Keratinocyte (primary cell): ENCODE measurements at regions not wholly inside any gene's neighbourhood (a gene's known extent, or its start where the extent isn't known, plus 50 kb on each side); places are given as distances from the start of the nearest gene placed in this dataset.

Experiments
- DNase-seq: peaks from one replicate; pipeline ENCODE4 v3.0.0-alpha.2; 2011; ENCODE audit warnings: low read depth, missing footprints, low spot score
- FAIRE-seq: peaks from 2 replicates; lab custom pipeline; 2011; peaks lifted over from hg19 to GRCh38; lab: Jason Lieb, UNC
- H2AFZ ChIP-seq: 2 replicates; pipeline ENCODE4 v1.6.0; 2012; ENCODE audit warnings: low read length, control low read depth, inconsistent platforms; ENCODE audit not compliant: control insufficient read depth
- H3K27ac ChIP-seq: 2 replicates; pipeline ENCODE4 v1.5.1; 2011; ENCODE audit warnings: low read length; ENCODE audit not compliant: control insufficient read depth, insufficient read depth
- H3K27me3 ChIP-seq: 3 replicates; pipeline ENCODE4 v1.6.0; 2011; ENCODE audit warnings: low read length; ENCODE audit not compliant: control insufficient read depth, insufficient read depth; ENCODE audit errors: extremely low read depth
- H3K36me3 ChIP-seq, 2 experiments: 2 replicates in 1 of 2; 3 replicates in 1 of 2; pipeline ENCODE4 v1.5.1; 2011; ENCODE audit warnings: low read length in 2 of 2, mild to moderate bottlenecking in 1 of 2; ENCODE audit not compliant: control insufficient read depth in 2 of 2, insufficient read depth in 2 of 2; ENCODE audit errors: extremely low read depth in 1 of 2
- H3K4me1 ChIP-seq: 3 replicates; pipeline ENCODE4 v1.5.1; 2011; ENCODE audit warnings: low read length; ENCODE audit not compliant: control insufficient read depth, insufficient read depth; ENCODE audit errors: extremely low read depth
- H3K4me2 ChIP-seq: 3 replicates; pipeline ENCODE4 v1.6.0; 2011; ENCODE audit warnings: low read depth, low read length; ENCODE audit not compliant: control insufficient read depth, insufficient read depth; ENCODE audit errors: extremely low read depth
- H3K4me3 ChIP-seq, 3 experiments: fragments of 200-600 bp in 1 of 3; sonication (generic) in 1 of 3; 2 replicates in 2 of 3; 3 replicates in 1 of 3; pipeline ENCODE4 v1.5.1; 2011 to 2016; ENCODE audit warnings: low read length in 3 of 3, mild to moderate bottlenecking in 3 of 3, control low read depth in 2 of 3, inconsistent platforms in 1 of 3, low read depth in 1 of 3, mixed read lengths in 1 of 3, mixed run types in 1 of 3, moderate library complexity in 1 of 3; ENCODE audit not compliant: control insufficient read depth in 2 of 3, insufficient read depth in 2 of 3; ENCODE audit errors: extremely low read depth in 1 of 3
- H3K79me2 ChIP-seq: 2 replicates; pipeline ENCODE4 v1.6.0; 2012; ENCODE audit warnings: low read length; ENCODE audit not compliant: control insufficient read depth, insufficient read depth
- H3K9ac ChIP-seq: 3 replicates; pipeline ENCODE4 v1.6.0; 2011; ENCODE audit warnings: low read length; ENCODE audit not compliant: control insufficient read depth, insufficient read depth; ENCODE audit errors: extremely low read depth
- H3K9me1 ChIP-seq: 3 replicates; pipeline ENCODE4 v1.6.0; 2011; ENCODE audit warnings: low read length; ENCODE audit not compliant: control insufficient read depth, insufficient read depth; ENCODE audit errors: extremely low read depth
- H3K9me3 ChIP-seq: 2 replicates; pipeline ENCODE4 v1.5.1; 2012; ENCODE audit warnings: low read depth, low read length; ENCODE audit not compliant: control insufficient read depth
- H4K20me1 ChIP-seq: 3 replicates; pipeline ENCODE4 v1.6.0; 2011; ENCODE audit warnings: low read length; ENCODE audit not compliant: control insufficient read depth, insufficient read depth; ENCODE audit errors: extremely low read depth
- CTCF ChIP-seq, 3 experiments: IDR thresholded peaks in 1 of 3; conservative IDR thresholded peaks in 1 of 3; optimal IDR thresholded peaks in 1 of 3; 2 replicates in 2 of 3; 3 replicates in 1 of 3; pipeline versions ENCODE3 to v1.5.1; 2011; ENCODE audit warnings: low read length in 3 of 3, mild to moderate bottlenecking in 3 of 3, moderate library complexity in 2 of 3, control low read depth in 1 of 3, inconsistent platforms in 1 of 3; ENCODE audit not compliant: insufficient read depth in 2 of 3; ENCODE audit errors: extremely low read depth in 1 of 3
- EZH2 ChIP-seq: IDR thresholded peaks from one replicate; pipeline ENCODE4 v1.6.1; 2012; ENCODE audit warnings: inconsistent platforms, mild to moderate bottlenecking, low read length, moderate library complexity
- dilution Hi-C: fragments of 300-500 bp; cut with MboI; formaldehyde crosslinking; loops from one replicate; pipeline ENCODE4 v1.7.0; 2020; ENCODE audit warnings: low sequenced_read_pairs; ENCODE audit not compliant: extremely low pct_ligation_motif_present

- dilution Hi-C loops, result no loop called here
- FAIRE-seq (peak; percentile 57), DNase-seq (no peak)
- peaks cover 27% of the 10 kb centered on the region for H3K4me1 ChIP-seq
- no peak for TF ChIP-seq CTCF (optimal IDR thresholded peaks at IDR 0.05 in 1 of 3, IDR thresholded peaks at IDR 0.05 in 1 of 3, conservative IDR thresholded peaks at IDR 0.05 in 1 of 3; ENCODE audit: extremely low read depth in 1 of 3, insufficient read depth in 2 of 3, low read length in 3 of 3)
- no peak overlapping the region for H3K9ac ChIP-seq
- H2AFZ ChIP-seq, result no peak overlapping the region
- no peaks in the 10 kb centered on the region for H3K27me3 ChIP-seq
- no peaks in the 10 kb centered on the region for H4K20me1 ChIP-seq
- H3K27ac ChIP-seq, result peak overlapping the region; percentile 74
- H3K79me2 ChIP-seq, result no peaks in the 10 kb centered on the region
- H3K9me3 ChIP-seq, result no peaks in the 10 kb centered on the region
- no peaks in the 10 kb centered on the region for H3K9me1 ChIP-seq
- H3K4me3 ChIP-seq, result no peak overlapping the region
- no peaks in the 10 kb centered on the region for H3K36me3 ChIP-seq
- peak overlapping the region; percentile 84 for H3K4me2 ChIP-seq
Measured at GRCh38 chr5:126354858-126355731, 68.1 kb upstream of the GRAMD2B start.

- Histone ChIP-seq H3K36me3 (no peaks in the 10 kb centered on the region), H3K79me2 (no peaks in the 10 kb centered on the region), H3K9ac (no peak overlapping the region), H3K27me3 (no peaks in the 10 kb centered on the region), H3K9me1 (no peaks in the 10 kb centered on the region), H3K4me1 (peaks cover 26% of the 10 kb centered on the region), H2AFZ (no peak overlapping the region), H4K20me1 (no peaks in the 10 kb centered on the region), H3K9me3 (no peaks in the 10 kb centered on the region), H3K4me3 (no peak overlapping the region), H3K4me2 (no peak overlapping the region), H3K27ac (no peak overlapping the region)
- DNase-seq (no peak), FAIRE-seq (no peak)
- TF ChIP-seq EZH2 (no peak), CTCF (optimal IDR thresholded peaks at IDR 0.05 in 1 of 3, IDR thresholded peaks at IDR 0.05 in 1 of 3, conservative IDR thresholded peaks at IDR 0.05 in 1 of 3; ENCODE audit: extremely low read depth in 1 of 3, insufficient read depth in 2 of 3, low read length in 3 of 3) (no peak)
- dilution Hi-C loops, result no loop called here
Measured at GRCh38 chr5:126355940-126356339, 67.3 kb upstream of the GRAMD2B start.
